22Rv1 (cell line): ENCODE measurements at regions not wholly inside any gene's neighbourhood (a gene's known extent, or its start where the extent isn't known, plus 50 kb on each side); places are given as distances from the start of the nearest gene placed in this dataset.

Experiments used
- ZFX ChIP-seq: fragments of 450-650 bp; IDR thresholded peaks from 2 replicates; pipeline ENCODE4 v1.6.1; 2017; ENCODE audit warnings: antibody characterized with exemption, borderline replicate concordance
- TF ChIP-seq, protein P1 (sequence below): fragments of 450-650 bp; IDR thresholded peaks from 2 replicates; pipeline ENCODE4 v1.5.1; 2017; ENCODE audit warnings: mild to moderate bottlenecking

DNA sequence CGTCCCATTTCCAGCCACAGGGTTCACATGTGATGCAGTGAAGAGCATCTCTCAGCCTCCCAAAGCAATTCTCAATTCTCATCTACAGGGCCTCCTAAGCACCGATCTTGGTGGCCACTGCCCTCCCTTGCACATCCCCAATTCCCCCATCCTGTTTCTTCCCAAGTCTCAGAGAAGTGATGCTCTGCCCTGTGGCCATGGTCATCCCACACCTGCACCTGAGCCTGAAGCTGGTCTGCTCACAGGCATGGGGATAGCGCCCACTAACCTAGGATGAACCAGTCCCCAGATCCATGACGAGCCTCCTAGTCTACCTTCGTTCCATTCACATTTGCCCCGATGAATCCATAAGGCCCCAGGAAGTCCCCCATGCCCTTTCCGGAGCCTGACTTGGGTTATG lies 201.5 kb downstream of the UACA start:
- TF ChIP-seq, protein P1, sequence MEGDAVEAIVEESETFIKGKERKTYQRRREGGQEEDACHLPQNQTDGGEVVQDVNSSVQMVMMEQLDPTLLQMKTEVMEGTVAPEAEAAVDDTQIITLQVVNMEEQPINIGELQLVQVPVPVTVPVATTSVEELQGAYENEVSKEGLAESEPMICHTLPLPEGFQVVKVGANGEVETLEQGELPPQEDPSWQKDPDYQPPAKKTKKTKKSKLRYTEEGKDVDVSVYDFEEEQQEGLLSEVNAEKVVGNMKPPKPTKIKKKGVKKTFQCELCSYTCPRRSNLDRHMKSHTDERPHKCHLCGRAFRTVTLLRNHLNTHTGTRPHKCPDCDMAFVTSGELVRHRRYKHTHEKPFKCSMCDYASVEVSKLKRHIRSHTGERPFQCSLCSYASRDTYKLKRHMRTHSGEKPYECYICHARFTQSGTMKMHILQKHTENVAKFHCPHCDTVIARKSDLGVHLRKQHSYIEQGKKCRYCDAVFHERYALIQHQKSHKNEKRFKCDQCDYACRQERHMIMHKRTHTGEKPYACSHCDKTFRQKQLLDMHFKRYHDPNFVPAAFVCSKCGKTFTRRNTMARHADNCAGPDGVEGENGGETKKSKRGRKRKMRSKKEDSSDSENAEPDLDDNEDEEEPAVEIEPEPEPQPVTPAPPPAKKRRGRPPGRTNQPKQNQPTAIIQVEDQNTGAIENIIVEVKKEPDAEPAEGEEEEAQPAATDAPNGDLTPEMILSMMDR = no peak
- no peak for TF ChIP-seq ZFX
